Right lobe of liver (tissue), 6 donors: ENCODE measurements at regions not wholly inside any gene's neighbourhood (a gene's known extent, or its start where the extent isn't known, plus 50 kb on each side); places are given as distances from the start of the nearest gene placed in this dataset.
A peak's percentile ranks its signal among the peaks of the same experiment; 100 is the strongest.
"Not testable (repeated sequence)": the region's sequence is repeated elsewhere in the genome, so short reads cannot be mapped to it uniquely, and the experiment has no call there.

Source experiments
- ATAC-seq, 4 donors: fragments of 200-7000 bp; cut with Tn5 transposase; one replicate each; pipeline ENCODE4 v1.9.1; 2020; ENCODE audit warnings: mild to moderate bottlenecking in 4 of 4, moderate library complexity in 4 of 4
- DNase-seq, 3 donors: peaks; one replicate each; pipeline ENCODE4 v3.0.0-alpha.2; 2020
- H3K27ac ChIP-seq, 3 donors: fragments of 200-600 bp; one replicate each; pipeline ENCODE4 v1.8.0; 2022
- H3K27me3 ChIP-seq, 2 donors: fragments of 200-600 bp; one replicate each; pipeline ENCODE4 v1.8.0; 2022
- H3K36me3 ChIP-seq, 4 donors: fragments of 200-600 bp; sonication (generic) in 1 of 4; one replicate each; pipeline versions ENCODE4 v1.5.1 to v1.8.0; 2017 to 2022; ENCODE audit warnings: control low read depth in 1 of 4
- H3K4me1 ChIP-seq, 4 donors: fragments of 200-600 bp; sonication (generic) in 1 of 4; one replicate each; pipeline versions ENCODE4 v1.5.1 to v1.8.0; 2017 to 2022; ENCODE audit warnings: control low read depth in 1 of 4
- H3K4me3 ChIP-seq, 3 donors: fragments of 200-600 bp; one replicate each; pipeline ENCODE4 v1.8.0; 2022
- H3K9me3 ChIP-seq, 4 donors: fragments of 200-600 bp; sonication (generic) in 1 of 4; one replicate each; pipeline versions ENCODE4 v1.5.1 to v1.8.0; 2017 to 2022; ENCODE audit warnings: control low read depth in 1 of 4
- POLR2A ChIP-seq: fragments of 450-650 bp; IDR thresholded peaks from one replicate; pipeline ENCODE4 v1.6.1; 2017; ENCODE audit warnings: antibody characterized with exemption, mild to moderate bottlenecking
- WGBS: methylation state at CpG from one replicate; pipeline ENCODE4 v1.1.6; 2018; ENCODE audit warnings: low coverage, low lambda C conversion rate; ENCODE audit not compliant: insufficient coverage; ENCODE audit errors: missing lambda C conversion rate; 5-methylcytosine and 5-hydroxymethylcytosine counted together
- intact Hi-C, 2 donors: fragments of 100-400 bp; cut with DNase I; formaldehyde crosslinking; loops; one replicate each; pipeline versions ENCODE4 v1.11.2 to v1.14.1; 2022
- TF ChIP-seq, protein P1 (sequence below), 4 donors: fragments of 200-600 bp in 3 of 4; fragments of 450-650 bp in 1 of 4; IDR thresholded peaks; one replicate each; pipeline versions ENCODE4 v1.5.1 to v1.8.0; 2016 to 2022; ENCODE audit warnings: antibody characterized with exemption in 4 of 4, mild to moderate bottlenecking in 2 of 4
- donor health status: DM: no; HTN: yes; CAD: no.
- donor health status: DM: no; HTN: no; CAD: no.
- donor health status: DM: no; HTN: no; CAD: no.
- donor health status: DM: no; HTN: yes; CAD: no.
- donor health status: DM: no; HTN: yes; CAD: no.

DNA sequence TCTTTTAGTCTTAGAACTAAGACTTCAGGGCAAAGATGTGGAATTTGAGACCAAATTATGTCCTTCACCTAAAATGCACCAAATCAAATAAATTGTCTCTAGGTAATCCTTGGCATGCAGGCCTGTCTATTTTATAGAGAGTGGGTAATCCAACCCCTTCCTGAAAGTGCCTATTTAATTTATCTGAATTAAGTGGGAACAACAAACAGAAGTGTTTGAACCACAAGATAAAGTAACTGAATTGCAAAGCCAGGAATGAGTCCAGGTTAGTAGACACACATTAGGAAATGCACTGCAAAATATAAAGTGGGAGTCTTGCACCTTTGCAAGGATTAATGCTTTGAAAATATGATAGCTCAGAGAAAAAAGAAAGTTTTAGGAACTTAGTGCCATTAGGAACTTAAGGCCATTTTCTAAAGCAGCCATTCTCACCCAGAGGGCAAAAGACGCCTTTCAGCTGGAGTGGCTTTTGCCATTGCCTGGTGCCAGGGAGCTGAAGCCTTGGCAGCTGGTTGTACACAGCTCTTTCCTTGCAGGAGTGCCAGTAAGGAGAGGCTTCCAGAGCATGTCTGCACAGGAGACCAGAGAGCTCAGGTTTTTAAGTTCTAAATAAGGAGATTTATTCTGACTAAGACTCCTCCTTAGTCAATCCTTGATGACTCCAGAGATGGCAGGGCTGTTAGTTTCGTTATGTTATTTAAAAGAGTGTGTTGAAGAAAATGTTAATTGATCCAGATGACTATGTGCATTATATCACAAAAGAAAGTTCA, 151.7 kb upstream of the ELL2 start:
- WGBS = 33% methylated on average over 2 of the region's 2 CpGs
- peak overlapping the region; percentile 19 to 59 (median 54) for H3K27ac ChIP-seq
- H3K9me3 ChIP-seq = no peaks in the 10 kb centered on the region
- ATAC-seq = peak; percentile 47 to 81 (median 73)
- intact Hi-C loops = no loop called here
- no peaks in the 10 kb centered on the region for H3K27me3 ChIP-seq
- H3K36me3 ChIP-seq = no peaks in the 10 kb centered on the region
- H3K4me1 ChIP-seq = peaks cover 0 to 77% (median 24%) of the 10 kb centered on the region in 4 donors
- H3K4me3 ChIP-seq = no peak overlapping the region
- TF ChIP-seq POLR2A = no peak
- TF ChIP-seq, protein P1, sequence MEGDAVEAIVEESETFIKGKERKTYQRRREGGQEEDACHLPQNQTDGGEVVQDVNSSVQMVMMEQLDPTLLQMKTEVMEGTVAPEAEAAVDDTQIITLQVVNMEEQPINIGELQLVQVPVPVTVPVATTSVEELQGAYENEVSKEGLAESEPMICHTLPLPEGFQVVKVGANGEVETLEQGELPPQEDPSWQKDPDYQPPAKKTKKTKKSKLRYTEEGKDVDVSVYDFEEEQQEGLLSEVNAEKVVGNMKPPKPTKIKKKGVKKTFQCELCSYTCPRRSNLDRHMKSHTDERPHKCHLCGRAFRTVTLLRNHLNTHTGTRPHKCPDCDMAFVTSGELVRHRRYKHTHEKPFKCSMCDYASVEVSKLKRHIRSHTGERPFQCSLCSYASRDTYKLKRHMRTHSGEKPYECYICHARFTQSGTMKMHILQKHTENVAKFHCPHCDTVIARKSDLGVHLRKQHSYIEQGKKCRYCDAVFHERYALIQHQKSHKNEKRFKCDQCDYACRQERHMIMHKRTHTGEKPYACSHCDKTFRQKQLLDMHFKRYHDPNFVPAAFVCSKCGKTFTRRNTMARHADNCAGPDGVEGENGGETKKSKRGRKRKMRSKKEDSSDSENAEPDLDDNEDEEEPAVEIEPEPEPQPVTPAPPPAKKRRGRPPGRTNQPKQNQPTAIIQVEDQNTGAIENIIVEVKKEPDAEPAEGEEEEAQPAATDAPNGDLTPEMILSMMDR (IDR thresholded peaks at IDR 0.05) = no peak
- DNase-seq = peak in 2 of 3 donors; percentile 69 to 74

DNA sequence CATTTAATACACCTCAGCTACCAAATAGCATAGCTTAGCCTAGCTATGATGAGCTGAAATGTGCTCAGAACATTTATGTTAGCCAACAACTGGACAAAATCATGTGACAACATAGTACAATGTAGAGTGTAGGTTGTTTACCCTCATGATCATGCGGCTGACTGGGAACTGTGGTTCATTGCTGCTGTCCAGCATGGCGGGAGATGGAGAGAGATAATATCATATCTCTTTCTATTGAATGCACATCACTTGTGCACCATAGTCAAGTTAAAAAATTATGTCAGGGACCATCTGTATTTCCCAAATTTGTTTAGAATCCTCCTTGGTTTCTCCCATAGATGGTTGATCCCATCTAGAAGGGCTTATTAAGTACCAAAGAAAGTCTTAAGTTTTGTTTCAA, 151.1 kb upstream of the ELL2 start:
- Histone ChIP-seq H3K9me3 (no peaks in the 10 kb centered on the region), H3K4me1 (peaks cover 0 to 71% (median 21%) of the 10 kb centered on the region in 4 donors), H3K27me3 (no peaks in the 10 kb centered on the region), H3K4me3 (no peak overlapping the region), H3K36me3 (no peaks in the 10 kb centered on the region), H3K27ac (peak overlapping the region; percentile 1 to 59 (median 54))
- ATAC-seq (no peak), DNase-seq (no peak)
- 94% methylated on average over 2 of the region's 2 CpGs for WGBS
- intact Hi-C loops = no loop called here
- TF ChIP-seq, protein P1 (IDR thresholded peaks at IDR 0.05) = no peak
- no peak for TF ChIP-seq POLR2A

DNA sequence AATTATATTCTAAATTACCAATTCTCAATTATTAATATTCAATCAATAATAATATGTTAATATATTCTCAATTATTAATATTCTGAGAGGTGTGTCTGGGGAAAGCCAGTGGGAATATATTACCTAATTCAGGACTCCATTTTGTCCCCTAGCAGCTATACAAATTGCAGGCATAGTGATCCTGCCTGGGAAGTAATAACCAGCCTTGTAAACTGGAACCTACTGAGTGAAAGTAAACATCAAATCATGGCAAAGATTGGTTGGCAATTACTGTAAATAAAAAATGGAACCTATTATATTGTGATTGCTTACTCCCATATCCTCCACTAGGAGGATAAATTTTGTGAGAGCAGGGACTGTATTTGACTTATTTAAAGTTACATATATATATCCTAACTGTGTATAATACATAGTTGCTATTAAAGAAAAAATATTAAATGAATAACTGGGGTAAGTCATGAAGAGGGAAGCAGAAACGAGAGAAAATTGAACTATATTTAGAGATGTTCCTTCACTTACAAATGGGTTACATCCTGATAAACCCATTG, 150.5 kb upstream of the ELL2 start:
- Histone ChIP-seq H3K4me1 (peaks cover 0 to 66% (median 19%) of the 10 kb centered on the region in 4 donors), H3K4me3 (no peak overlapping the region), H3K27me3 (no peaks in the 10 kb centered on the region), H3K9me3 (no peaks in the 10 kb centered on the region), H3K27ac (peak overlapping the region in 1 of 3 donors; percentile 54), H3K36me3 (no peaks in the 10 kb centered on the region)
- intact Hi-C loops = no loop called here
- ATAC-seq (no peak), DNase-seq (no peak)
- 81% methylated on average over 1 of the region's 1 CpG for WGBS
- no peak for TF ChIP-seq POLR2A

DNA sequence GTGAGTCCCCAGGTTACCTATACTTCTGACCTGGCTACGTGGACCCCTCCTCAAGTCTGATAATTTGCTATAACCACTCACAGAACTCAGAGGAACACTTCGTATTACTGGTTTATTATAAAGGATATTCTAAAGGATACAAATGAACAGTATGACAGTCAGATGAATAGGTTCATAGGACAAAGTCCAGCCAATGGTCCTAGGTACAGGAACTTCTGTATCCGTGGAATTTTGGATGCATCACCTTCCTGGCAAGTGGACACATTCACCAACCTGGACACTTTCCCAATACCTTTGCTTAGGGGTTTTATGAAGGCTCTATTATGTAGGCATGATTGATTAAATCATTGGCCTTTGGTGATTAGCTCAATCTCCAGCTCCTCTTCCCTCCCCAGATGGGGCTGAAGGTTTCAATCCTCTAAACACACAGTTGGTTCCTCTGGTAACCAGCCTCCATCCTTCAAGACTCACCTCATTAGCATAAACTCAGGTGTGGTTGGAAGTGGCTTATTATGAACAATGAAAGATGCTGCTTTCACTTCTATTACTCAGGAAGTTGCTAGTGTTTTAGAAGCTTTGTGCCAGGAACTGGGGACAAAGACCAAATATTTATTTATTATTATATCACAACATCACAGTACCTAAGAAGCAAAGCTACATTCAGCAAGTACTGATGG, 149.6 kb upstream of the ELL2 start:
- 70% methylated on average over 3 of the region's 3 CpGs for WGBS
- Histone ChIP-seq H3K9me3 (no peaks in the 10 kb centered on the region), H3K4me1 (peaks cover 0 to 57% (median 18%) of the 10 kb centered on the region in 4 donors), H3K4me3 (no peak overlapping the region), H3K36me3 (no peaks in the 10 kb centered on the region), H3K27me3 (no peaks in the 10 kb centered on the region), H3K27ac (peak overlapping the region in 2 of 3 donors; percentile 18 to 29)
- no peak for DNase-seq
- ATAC-seq = peak in 3 of 4 donors; percentile 6 to 73 (median 33)
- no peak for TF ChIP-seq POLR2A
- TF ChIP-seq, protein P1 (IDR thresholded peaks at IDR 0.05) = no peak
- intact Hi-C loops = no loop called here

DNA sequence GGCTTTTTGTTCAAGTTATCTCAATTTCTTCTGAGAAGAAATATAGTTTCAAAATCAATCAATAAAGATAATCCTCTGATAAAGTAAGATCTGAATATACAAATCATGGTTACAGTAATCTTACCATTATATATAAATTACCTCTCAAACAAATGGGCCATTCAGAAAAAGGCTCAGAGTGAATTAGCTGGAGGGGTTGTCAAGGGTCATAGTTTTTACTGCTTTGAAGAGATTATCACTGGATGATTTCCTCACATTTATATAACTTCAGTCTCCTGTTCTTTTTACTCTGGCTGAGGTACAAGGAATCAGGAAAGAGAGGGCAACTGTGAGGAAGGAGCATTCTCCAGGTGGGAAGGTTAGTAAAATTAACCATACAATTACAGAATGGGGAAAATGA, 148.6 kb upstream of the ELL2 start:
- no peak for TF ChIP-seq POLR2A
- TF ChIP-seq, protein P1 (IDR thresholded peaks at IDR 0.05) = no peak
- ATAC-seq = peak in 1 of 4 donors; percentile 18
- intact Hi-C loops = no loop called here
- no peak overlapping the region for H3K4me3 ChIP-seq
- H3K9me3 ChIP-seq = no peaks in the 10 kb centered on the region
- peak overlapping the region in 2 of 3 donors; percentile 18 to 29 for H3K27ac ChIP-seq
- no peaks in the 10 kb centered on the region for H3K27me3 ChIP-seq
- peaks cover 0 to 47% (median 14%) of the 10 kb centered on the region in 4 donors for H3K4me1 ChIP-seq
- DNase-seq = no peak
- H3K36me3 ChIP-seq = no peaks in the 10 kb centered on the region

DNA sequence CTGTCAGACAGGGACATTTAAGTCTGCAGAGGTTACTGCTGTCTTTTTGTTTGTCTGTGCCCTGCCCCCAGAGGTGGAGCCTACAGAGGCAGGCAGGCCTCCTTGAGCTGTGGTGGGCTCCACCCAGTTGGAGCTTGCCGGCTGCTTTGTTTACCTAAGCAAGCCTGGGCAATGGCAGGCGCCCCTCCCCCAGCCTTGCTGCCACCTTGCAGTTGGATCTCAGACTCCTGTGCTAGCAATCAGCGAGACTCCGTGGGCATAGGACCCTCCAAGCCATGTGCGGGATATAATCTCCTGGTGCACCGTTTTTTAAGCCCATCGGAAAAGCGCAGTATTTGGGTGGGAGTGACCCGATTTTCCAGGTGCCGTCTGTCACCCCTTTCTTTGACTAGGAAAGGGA, 147.0 kb upstream of the ELL2 start:
- not testable (repeated sequence) for DNase-seq

DNA sequence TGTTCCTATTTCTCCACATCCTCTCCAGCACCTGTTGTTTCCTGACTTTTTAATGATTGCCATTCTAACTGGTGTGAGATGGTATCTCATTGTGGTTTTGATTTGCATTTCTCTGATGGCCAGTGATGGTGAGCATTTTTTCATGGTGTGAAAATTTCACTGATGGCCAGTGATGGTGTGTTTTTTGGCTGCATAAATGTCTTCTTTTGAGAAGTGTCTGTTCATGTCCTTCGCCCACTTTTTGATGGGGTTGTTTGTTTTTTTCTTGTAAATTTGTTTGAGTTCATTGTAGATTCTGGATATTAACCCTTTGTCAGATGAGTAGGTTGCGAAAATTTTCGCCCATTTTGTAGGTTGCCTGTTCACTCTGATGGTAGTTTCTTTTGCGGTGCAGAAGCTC, 142.2 kb upstream of the ELL2 start:
- intact Hi-C loops, H3K27me3 ChIP-seq, DNase-seq, H3K4me1 ChIP-seq, H3K9me3 ChIP-seq, H3K27ac ChIP-seq, H3K36me3 ChIP-seq, ATAC-seq, H3K4me3 ChIP-seq: not testable (repeated sequence)
- WGBS = 100% methylated on average over 3 of the region's 4 CpGs

More for the DNA sequence above, 147.0 kb upstream of the ELL2 start:
- H3K9me3 ChIP-seq, H3K27ac ChIP-seq, ATAC-seq, intact Hi-C loops, H3K27me3 ChIP-seq, H3K4me3 ChIP-seq, H3K36me3 ChIP-seq: not testable (repeated sequence)
- 89% methylated on average over 3 of the region's 10 CpGs for WGBS
- peaks cover 0 to 31% (median 9%) of the 10 kb centered on the region in 4 donors for H3K4me1 ChIP-seq
